SK-N-SH (cell line): ENCODE measurements at regions not wholly inside any gene's neighbourhood (a gene's known extent, or its start where the extent isn't known, plus 50 kb on each side); places are given as distances from the start of the nearest gene placed in this dataset.

Experiments used
- CTCF ChIA-PET: fragments of 300-600, 350-600 bp; formaldehyde crosslinking; extraction: SDS; loops from one replicate; lab custom pipeline; 2021; lab: Yijun Ruan, JAX
- POLR2A ChIA-PET: fragments of 350-600 bp; sonication (Branson Sonifier 250); formaldehyde crosslinking; extraction: SDS; loops from one replicate; lab custom pipeline; 2020; ENCODE audit warnings: antibody characterized with exemption, inconsistent platforms; lab: Yijun Ruan, JAX
- DNase-seq: peaks from one replicate; pipeline ENCODE4 v3.0.0; 2012
- H2AFZ ChIP-seq: fragments of 200-600 bp; sonication (generic); 2 replicates; pipeline ENCODE4 v1.8.1; 2016; ENCODE audit warnings: antibody characterized with exemption, mild to moderate bottlenecking, low read depth
- H3F3A ChIP-seq: fragments of 200-600 bp; sonication (generic); replicated peaks from 2 replicates; pipeline ENCODE3; 2016; ENCODE audit warnings: antibody characterized with exemption, mild to moderate bottlenecking; ENCODE audit not compliant: insufficient read depth
- H3K27ac ChIP-seq, 2 experiments: fragments of 200-500 bp in 1 of 2; fragments of 200-600 bp in 1 of 2; sonication (Bioruptor generic) in 1 of 2; sonication (generic), shearing (Covaris generic) in 1 of 2; 2 replicates each; pipeline versions ENCODE4 v1.5.1 to v1.6.1; 2014 to 2016; ENCODE audit warnings: low read depth in 2 of 2, inconsistent platforms in 1 of 2, low read length in 1 of 2, mild to moderate bottlenecking in 1 of 2, mixed read lengths in 1 of 2
- H3K27me3 ChIP-seq: fragments of 200-600 bp; sonication (generic), shearing (Covaris generic); 2 replicates; pipeline ENCODE4 v1.6.1; 2016; ENCODE audit warnings: mixed run types; ENCODE audit not compliant: insufficient read depth
- H3K36me3 ChIP-seq, 2 experiments: fragments of 200-500 bp in 1 of 2; fragments of 200-600 bp in 1 of 2; sonication (Bioruptor generic) in 1 of 2; sonication (generic) in 1 of 2; replicated peaks in 1 of 2; 2 replicates each; pipeline versions ENCODE3 to v1.5.1; 2014 to 2016; ENCODE audit warnings: low read length in 1 of 2, mild to moderate bottlenecking in 1 of 2; ENCODE audit not compliant: insufficient read depth in 2 of 2, control insufficient read depth in 1 of 2
- H3K4me1 ChIP-seq, 2 experiments: fragments of 200-500 bp in 1 of 2; fragments of 200-600 bp in 1 of 2; sonication (Bioruptor generic) in 1 of 2; sonication (generic), shearing (Covaris generic) in 1 of 2; 2 replicates each; pipeline versions ENCODE4 v1.5.1 to v1.6.1; 2014 to 2016; ENCODE audit warnings: low read depth in 1 of 2, low read length in 1 of 2, mixed run types in 1 of 2; ENCODE audit not compliant: insufficient read depth in 2 of 2, control insufficient read depth in 1 of 2
- H3K4me2 ChIP-seq: fragments of 200-600 bp; sonication (generic), shearing (Covaris generic); 2 replicates; pipeline ENCODE4 v1.6.1; 2017; ENCODE audit warnings: mixed run types
- H3K4me3 ChIP-seq, 2 experiments: fragments of 200-500 bp in 1 of 2; fragments of 200-600 bp in 1 of 2; sonication (Bioruptor generic) in 1 of 2; sonication (generic), shearing (Covaris generic) in 1 of 2; 2 replicates each; pipeline versions ENCODE4 v1.5.1 to v1.8.1; 2014 to 2016; ENCODE audit warnings: low read depth in 2 of 2, inconsistent platforms in 1 of 2, low read length in 1 of 2, mild to moderate bottlenecking in 1 of 2, mixed read lengths in 1 of 2, moderate library complexity in 1 of 2
- H3K79me2 ChIP-seq: fragments of 200-600 bp; sonication (generic); 2 replicates; pipeline ENCODE4 v1.8.1; 2017; ENCODE audit warnings: mild to moderate bottlenecking; ENCODE audit not compliant: insufficient read depth
- H3K9ac ChIP-seq: fragments of 200-600 bp; sonication (generic); 2 replicates; pipeline ENCODE4 v1.6.1; 2017; ENCODE audit warnings: mixed run types
- H3K9me2 ChIP-seq: fragments of 200-600 bp; sonication (generic); 2 replicates; pipeline ENCODE4 v1.6.1; 2017; ENCODE audit warnings: mixed run types
- H3K9me3 ChIP-seq: fragments of 200-600 bp; sonication (generic); 2 replicates; pipeline ENCODE4 v1.6.1; 2017; ENCODE audit warnings: mixed run types, mild to moderate bottlenecking, moderate library complexity
- H4K20me1 ChIP-seq: fragments of 200-600 bp; sonication (generic); 2 replicates; pipeline ENCODE4 v1.6.1; 2017; ENCODE audit warnings: mild to moderate bottlenecking, mixed run types; ENCODE audit not compliant: insufficient read depth
- EZH2phosphoT487 ChIP-seq: fragments of 200-600 bp; sonication (generic); IDR thresholded peaks from 2 replicates; pipeline ENCODE4 v1.6.1; 2017; ENCODE audit warnings: low read depth, mixed run types, mild to moderate bottlenecking, antibody characterized with exemption, moderate library complexity, borderline replicate concordance
- FOXJ3 ChIP-seq: sonication (generic); formaldehyde crosslinking; IDR thresholded peaks from 2 replicates; pipeline ENCODE4 v1.5.1; 2020; ENCODE audit warnings: mild to moderate bottlenecking, missing genetic modification reagents
- IRF3 ChIP-seq: fragments of 150-350 bp; IDR thresholded peaks from 2 replicates; pipeline ENCODE4 v1.6.1; 2016; ENCODE audit warnings: mild to moderate bottlenecking, low read depth, low read length
- JUND ChIP-seq: IDR thresholded peaks from 2 replicates; pipeline ENCODE4 v1.4.0; 2012
- MEF2A ChIP-seq: IDR thresholded peaks from 2 replicates; pipeline ENCODE4 v1.4.0; 2012; ENCODE audit warnings: low read depth, borderline replicate concordance
- NRF1 ChIP-seq: IDR thresholded peaks from 2 replicates; pipeline ENCODE4 v1.6.1; 2012; ENCODE audit warnings: low read depth, mild to moderate bottlenecking, low read length
- PBX3 ChIP-seq: IDR thresholded peaks from 2 replicates; pipeline ENCODE4; 2012
- RAD21 ChIP-seq: IDR thresholded peaks from 2 replicates; pipeline ENCODE4 v1.6.1; 2012; ENCODE audit warnings: mild to moderate bottlenecking, low read length
- RCOR1 ChIP-seq: fragments of 150-350 bp; IDR thresholded peaks from 2 replicates; pipeline ENCODE4 v1.6.1; 2017; ENCODE audit warnings: antibody characterized with exemption, low read length
- RFX5 ChIP-seq: IDR thresholded peaks from 2 replicates; pipeline ENCODE4 v1.6.1; 2012; ENCODE audit warnings: mild to moderate bottlenecking, improper control_type of control experiment, low read length
- TEAD4 ChIP-seq: IDR thresholded peaks from 2 replicates; pipeline ENCODE4 v1.4.0; 2012; ENCODE audit warnings: mild to moderate bottlenecking, borderline replicate concordance; ENCODE audit not compliant: insufficient read depth
- USF2 ChIP-seq: fragments of 150-350 bp; IDR thresholded peaks from 2 replicates; pipeline ENCODE4 v1.6.1; 2017; ENCODE audit warnings: antibody characterized with exemption, low read length, low read depth, borderline replicate concordance
- YY1 ChIP-seq: IDR thresholded peaks from 2 replicates; pipeline ENCODE4 v1.4.0; 2012; ENCODE audit warnings: low read depth, mild to moderate bottlenecking
- WGBS: methylation state at CpG from one replicate; pipeline ENCODE4 v1.1.6; 2017; ENCODE audit warnings: low lambda C conversion rate; 5-methylcytosine and 5-hydroxymethylcytosine counted together
- TF ChIP-seq, protein P1 (sequence below): IDR thresholded peaks from 2 replicates; pipeline ENCODE4 v1.6.1; 2012; ENCODE audit warnings: mild to moderate bottlenecking, low read depth, low read length, moderate library complexity

DNA sequence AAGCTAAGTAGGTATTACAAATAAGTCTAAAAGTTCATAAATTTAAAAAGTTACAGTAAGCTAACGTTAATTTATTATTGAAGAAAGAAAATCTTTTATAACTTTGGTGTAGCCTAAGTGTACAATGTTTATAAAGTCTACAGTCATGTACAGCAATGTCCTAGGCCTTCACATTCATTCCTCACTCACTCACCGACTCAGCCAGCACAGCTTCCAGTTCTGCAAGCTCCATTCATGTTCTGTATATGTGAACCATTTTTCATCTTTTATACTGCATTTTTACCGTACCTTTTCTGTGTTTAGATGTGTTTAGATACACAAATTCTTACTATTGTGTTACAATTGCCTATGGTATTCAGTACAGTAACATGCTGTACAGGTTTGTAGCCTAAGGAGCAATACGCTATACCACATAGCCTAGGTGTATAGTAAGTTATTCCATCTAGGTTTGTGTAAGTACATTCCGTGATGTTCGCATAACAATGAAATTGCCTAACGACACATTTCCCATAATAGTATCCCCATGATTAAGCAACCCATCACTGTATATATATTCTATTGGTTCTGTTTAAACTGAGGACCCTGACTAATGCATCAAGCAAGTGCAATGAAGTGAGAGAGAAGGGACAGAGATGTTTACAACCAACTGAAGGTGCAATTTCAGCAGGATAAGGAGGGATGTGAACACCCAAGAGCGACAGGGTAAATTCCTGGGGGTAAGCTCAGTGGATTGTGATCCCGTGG is 88.9 kb upstream of the TRIO start:
- H3K4me2 ChIP-seq = peak overlapping the region; percentile 37; the same call in 1 of the 2 replicates
- H3K4me1 ChIP-seq = peaks cover 0 to 11% of the 10 kb centered on the region in 2 experiments; a peak in 2 of 4 replicates
- no peaks in the 10 kb centered on the region for H3K9me2 ChIP-seq
- H2AFZ ChIP-seq = no peak overlapping the region
- peaks cover 9% of the 10 kb centered on the region for H3F3A ChIP-seq
- no peaks in the 10 kb centered on the region for H3K79me2 ChIP-seq
- no peak for DNase-seq
- H3K9me3 ChIP-seq = no peaks in the 10 kb centered on the region
- POLR2A ChIA-PET = no interaction called here
- 0 out of 4 replicates have a peak overlapping the region, but pooled peaks of 1 of the 2 experiments have one; percentile 55 for H3K27ac ChIP-seq
- TF ChIP-seq MEF2A (no peak), FOXJ3 (no peak), USF2 (no peak), RCOR1 (no peak), JUND (no peak), TEAD4 (no peak), NRF1 (no peak)
- TF ChIP-seq, all 33 proteins: peak for 0
- WGBS = 77% methylated on average over 9 of the region's 9 CpGs
- no peaks in the 10 kb centered on the region for H3K36me3 ChIP-seq
- no peak overlapping the region for H3K4me3 ChIP-seq
- H4K20me1 ChIP-seq = no peaks in the 10 kb centered on the region
- H3K9ac ChIP-seq = no peak overlapping the region
- H3K27me3 ChIP-seq = no peaks in the 10 kb centered on the region
- CTCF ChIA-PET = no interaction called here

- no peak overlapping the region for H3K4me2 ChIP-seq
- no peaks in the 10 kb centered on the region; the same call in 1 of the 2 replicates for H3K79me2 ChIP-seq
- H3K9me2 ChIP-seq = no peaks in the 10 kb centered on the region
- TF ChIP-seq RFX5 (no peak), EZH2phosphoT487 (no peak), IRF3 (no peak), FOXJ3 (no peak), RAD21 (no peak), PBX3 (no peak), YY1 (no peak)
- TF ChIP-seq, protein P1, sequence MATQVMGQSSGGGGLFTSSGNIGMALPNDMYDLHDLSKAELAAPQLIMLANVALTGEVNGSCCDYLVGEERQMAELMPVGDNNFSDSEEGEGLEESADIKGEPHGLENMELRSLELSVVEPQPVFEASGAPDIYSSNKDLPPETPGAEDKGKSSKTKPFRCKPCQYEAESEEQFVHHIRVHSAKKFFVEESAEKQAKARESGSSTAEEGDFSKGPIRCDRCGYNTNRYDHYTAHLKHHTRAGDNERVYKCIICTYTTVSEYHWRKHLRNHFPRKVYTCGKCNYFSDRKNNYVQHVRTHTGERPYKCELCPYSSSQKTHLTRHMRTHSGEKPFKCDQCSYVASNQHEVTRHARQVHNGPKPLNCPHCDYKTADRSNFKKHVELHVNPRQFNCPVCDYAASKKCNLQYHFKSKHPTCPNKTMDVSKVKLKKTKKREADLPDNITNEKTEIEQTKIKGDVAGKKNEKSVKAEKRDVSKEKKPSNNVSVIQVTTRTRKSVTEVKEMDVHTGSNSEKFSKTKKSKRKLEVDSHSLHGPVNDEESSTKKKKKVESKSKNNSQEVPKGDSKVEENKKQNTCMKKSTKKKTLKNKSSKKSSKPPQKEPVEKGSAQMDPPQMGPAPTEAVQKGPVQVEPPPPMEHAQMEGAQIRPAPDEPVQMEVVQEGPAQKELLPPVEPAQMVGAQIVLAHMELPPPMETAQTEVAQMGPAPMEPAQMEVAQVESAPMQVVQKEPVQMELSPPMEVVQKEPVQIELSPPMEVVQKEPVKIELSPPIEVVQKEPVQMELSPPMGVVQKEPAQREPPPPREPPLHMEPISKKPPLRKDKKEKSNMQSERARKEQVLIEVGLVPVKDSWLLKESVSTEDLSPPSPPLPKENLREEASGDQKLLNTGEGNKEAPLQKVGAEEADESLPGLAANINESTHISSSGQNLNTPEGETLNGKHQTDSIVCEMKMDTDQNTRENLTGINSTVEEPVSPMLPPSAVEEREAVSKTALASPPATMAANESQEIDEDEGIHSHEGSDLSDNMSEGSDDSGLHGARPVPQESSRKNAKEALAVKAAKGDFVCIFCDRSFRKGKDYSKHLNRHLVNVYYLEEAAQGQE = no peak
- ChIA-PET CTCF (no interaction called here), POLR2A (no interaction called here)
- H2AFZ ChIP-seq = 0 out of 2 replicates have a peak overlapping the region, but pooled peaks have one; percentile 6
- H4K20me1 ChIP-seq = no peaks in the 10 kb centered on the region
- H3K9ac ChIP-seq = no peak overlapping the region
- peaks cover 7% of the 10 kb centered on the region for H3F3A ChIP-seq
- no peaks in the 10 kb centered on the region for H3K36me3 ChIP-seq
- H3K27me3 ChIP-seq = no peaks in the 10 kb centered on the region
- DNase-seq = no peak
- H3K4me1 ChIP-seq = peaks cover 0 to 10% of the 10 kb centered on the region in 2 experiments; a peak in 2 of 4 replicates
- H3K4me3 ChIP-seq = no peak overlapping the region
- 61% methylated on average over 4 of the region's 4 CpGs for WGBS
- no peak overlapping the region for H3K27ac ChIP-seq
- H3K9me3 ChIP-seq = no peaks in the 10 kb centered on the region; the same call in 1 of the 2 replicates
These were observed 92.3 kb upstream of the TRIO start for GRCh38 chr5:14050821-14051220.
